ENCODE measurements at regions not wholly inside any gene's neighbourhood (a gene's known extent, or its start where the extent isn't known, plus 50 kb on each side); places are given as distances from the start of the nearest gene placed in this dataset.

- no peaks in the 10 kb centered on the region for H3K9me3 ChIP-seq (ENCODE audit: insufficient read depth, low read depth, low read length)
- H3K9ac ChIP-seq (ENCODE audit: low read depth, low read length, poor library complexity, severe bottlenecking) = no peak overlapping the region
- H3K79me2 ChIP-seq (ENCODE audit: insufficient read depth, low read length) = no peaks in the 10 kb centered on the region
- TF ChIP-seq EZH2phosphoT487 (IDR thresholded peaks at IDR 0.05; ENCODE audit: borderline replicate concordance) (no peak), CTCF (conservative IDR thresholded peaks at IDR 0.05; ENCODE audit: low read length) (no peak)
- no peak overlapping the region for H2AFZ ChIP-seq (ENCODE audit: low read length)
- no peaks in the 10 kb centered on the region for H4K20me1 ChIP-seq (ENCODE audit: insufficient read depth, low read length, poor library complexity, severe bottlenecking)
- H3K4me3 ChIP-seq (ENCODE audit: low read length, poor library complexity, severe bottlenecking) = no peak overlapping the region
- H3K4me1 ChIP-seq (ENCODE audit: insufficient read depth, low read length, poor library complexity, severe bottlenecking) = no peaks in the 10 kb centered on the region
- no peaks in the 10 kb centered on the region for H3K27me3 ChIP-seq (ENCODE audit: insufficient read depth, low read length, poor library complexity, severe bottlenecking)
- H3K9me2 ChIP-seq (replicated peaks; ENCODE audit: low read depth, low read length) = no peaks in the 10 kb centered on the region
- no peaks in the 10 kb centered on the region for H3F3A ChIP-seq (ENCODE audit: low read depth)
- no peak overlapping the region for H3K4me2 ChIP-seq (ENCODE audit: low read depth, low read length, poor library complexity, severe bottlenecking)
- no peaks in the 10 kb centered on the region for H3K36me3 ChIP-seq (ENCODE audit: insufficient read depth, low read length)
Measured at GRCh38 chr4:33072298-33073089, 2352.3 kb downstream of the PCDH7 start.

GRCh38 chr4:33073811-33074210, 2353.6 kb downstream of the PCDH7 start:
- Histone ChIP-seq H3K27me3 (ENCODE audit: insufficient read depth, low read length, poor library complexity, severe bottlenecking) (no peaks in the 10 kb centered on the region), H3K36me3 (ENCODE audit: insufficient read depth, low read length) (no peaks in the 10 kb centered on the region), H3K4me3 (ENCODE audit: low read length, poor library complexity, severe bottlenecking) (no peak overlapping the region), H4K20me1 (ENCODE audit: insufficient read depth, low read length, poor library complexity, severe bottlenecking) (no peaks in the 10 kb centered on the region), H3K9me3 (ENCODE audit: insufficient read depth, low read depth, low read length) (no peaks in the 10 kb centered on the region), H3K9me2 (replicated peaks; ENCODE audit: low read depth, low read length) (no peaks in the 10 kb centered on the region), H3K4me1 (ENCODE audit: insufficient read depth, low read length, poor library complexity, severe bottlenecking) (no peaks in the 10 kb centered on the region), H3K4me2 (ENCODE audit: low read depth, low read length, poor library complexity, severe bottlenecking) (no peak overlapping the region), H3K9ac (ENCODE audit: low read depth, low read length, poor library complexity, severe bottlenecking) (no peak overlapping the region), H3K79me2 (ENCODE audit: insufficient read depth, low read length) (no peaks in the 10 kb centered on the region), H3F3A (ENCODE audit: low read depth) (no peaks in the 10 kb centered on the region), H2AFZ (ENCODE audit: low read length) (no peak overlapping the region)
- TF ChIP-seq CTCF (conservative IDR thresholded peaks at IDR 0.05; ENCODE audit: low read length) = no peak
- no peak for TF ChIP-seq EZH2phosphoT487 (IDR thresholded peaks at IDR 0.05; ENCODE audit: borderline replicate concordance)

GRCh38 chr4:33078145-33078544, 2358.0 kb downstream of the PCDH7 start:
- no peak overlapping the region for H3K4me3 ChIP-seq (ENCODE audit: low read length, poor library complexity, severe bottlenecking)
- no peaks in the 10 kb centered on the region for H3F3A ChIP-seq (ENCODE audit: low read depth)
- no peaks in the 10 kb centered on the region for H4K20me1 ChIP-seq (ENCODE audit: insufficient read depth, low read length, poor library complexity, severe bottlenecking)
- H2AFZ ChIP-seq (ENCODE audit: low read length) = no peak overlapping the region
- H3K9ac ChIP-seq (ENCODE audit: low read depth, low read length, poor library complexity, severe bottlenecking) = no peak overlapping the region
- no peaks in the 10 kb centered on the region for H3K36me3 ChIP-seq (ENCODE audit: insufficient read depth, low read length)
- no peaks in the 10 kb centered on the region for H3K79me2 ChIP-seq (ENCODE audit: insufficient read depth, low read length)
- no peaks in the 10 kb centered on the region for H3K4me1 ChIP-seq (ENCODE audit: insufficient read depth, low read length, poor library complexity, severe bottlenecking)
- TF ChIP-seq CTCF (conservative IDR thresholded peaks at IDR 0.05; ENCODE audit: low read length) (no peak), EZH2phosphoT487 (IDR thresholded peaks at IDR 0.05; ENCODE audit: borderline replicate concordance) (no peak)
- no peak overlapping the region for H3K4me2 ChIP-seq (ENCODE audit: low read depth, low read length, poor library complexity, severe bottlenecking)
- no peaks in the 10 kb centered on the region for H3K27me3 ChIP-seq (ENCODE audit: insufficient read depth, low read length, poor library complexity, severe bottlenecking)
- H3K9me2 ChIP-seq (replicated peaks; ENCODE audit: low read depth, low read length) = no peaks in the 10 kb centered on the region
- no peaks in the 10 kb centered on the region for H3K9me3 ChIP-seq (ENCODE audit: insufficient read depth, low read depth, low read length)

Measured in Loucy (cell line).